Spleen (tissue), 11 donors: ENCODE measurements at regions not wholly inside any gene's neighbourhood (a gene's known extent, or its start where the extent isn't known, plus 50 kb on each side); places are given as distances from the start of the nearest gene placed in this dataset.

Experiments
- DNase-seq: peaks from one replicate; pipeline ENCODE4 v3.0.0-alpha.2; 2020
- H3K27ac ChIP-seq, 8 donors: fragments of 200-600 bp; sonication (generic) in 7 of 8; 1 replicate in 4 of 8; 2 replicates in 4 of 8; pipeline versions ENCODE4 v1.5.0 to v1.8.0; 2016 to 2021; ENCODE audit warnings: inconsistent platforms in 4 of 8, mild to moderate bottlenecking in 4 of 8, moderate library complexity in 1 of 8
- H3K27me3 ChIP-seq, 7 donors: fragments of 200-600 bp; sonication (generic) in 6 of 7; replicated peaks in 1 of 7; 1 replicate in 4 of 7; 2 replicates in 3 of 7; pipeline versions ENCODE4 v1.5.0 to v1.8.0; 2016 to 2021; ENCODE audit warnings: inconsistent platforms in 3 of 7, mild to moderate bottlenecking in 1 of 7
- H3K36me3 ChIP-seq, 6 donors: fragments of 200-600 bp; sonication (generic) in 5 of 6; 1 replicate in 4 of 6; 2 replicates in 2 of 6; pipeline versions ENCODE4 v1.5.0 to v1.8.0; 2016 to 2021; ENCODE audit warnings: inconsistent platforms in 2 of 6
- H3K4me1 ChIP-seq, 6 donors: fragments of 200-600 bp; sonication (generic) in 5 of 6; 1 replicate in 3 of 6; 2 replicates in 3 of 6; pipeline versions ENCODE4 v1.5.0 to v1.8.0; 2016 to 2021; ENCODE audit warnings: inconsistent platforms in 3 of 6
- H3K4me3 ChIP-seq, 8 donors: fragments of 200-600 bp; sonication (generic) in 7 of 8; 1 replicate in 4 of 8; 2 replicates in 4 of 8; pipeline versions ENCODE4 v1.5.0 to v1.8.0; 2016 to 2021; ENCODE audit warnings: inconsistent platforms in 4 of 8, mild to moderate bottlenecking in 4 of 8, moderate library complexity in 2 of 8
- H3K9me3 ChIP-seq, 8 donors: fragments of 200-600 bp; sonication (generic) in 7 of 8; 1 replicate in 4 of 8; 2 replicates in 4 of 8; pipeline versions ENCODE4 v1.5.0 to v1.8.0; 2016 to 2021; ENCODE audit warnings: inconsistent platforms in 4 of 8
- CTCF ChIP-seq, 11 experiments: fragments of 200-600 bp in 7 of 11; fragments of 450-650 bp in 4 of 11; sonication (generic) in 4 of 11; IDR thresholded peaks in 8 of 11; conservative IDR thresholded peaks in 3 of 11; 1 replicate in 7 of 11; 2 replicates in 4 of 11; pipeline versions ENCODE4 v1.4.0 to v1.8.0; 2016 to 2021; ENCODE audit warnings: antibody characterized with exemption in 11 of 11, inconsistent platforms in 4 of 11, mild to moderate bottlenecking in 1 of 11
- POLR2A ChIP-seq, 3 donors: fragments of 450-650 bp; IDR thresholded peaks; one replicate each; pipeline ENCODE4 v1.5.1; 2017; ENCODE audit warnings: antibody characterized with exemption in 3 of 3, mild to moderate bottlenecking in 1 of 3
- POLR2AphosphoS5 ChIP-seq, 3 donors: sonication (generic); formaldehyde crosslinking; IDR thresholded peaks; one replicate each; pipeline ENCODE4 v1.5.1; 2017; ENCODE audit warnings: antibody characterized with exemption in 3 of 3
- WGBS, 5 donors: extraction: QIAGEN DNeasy Blood & Tissue Kit in 3 of 5; methylation state at CpG; one replicate each; pipeline versions ENCODE4 v1.1.5 to v1.1.7; 2013 to 2018; 5-methylcytosine and 5-hydroxymethylcytosine counted together
- intact Hi-C: fragments of 100-400 bp; cut with DNase I; formaldehyde crosslinking; loops from one replicate; pipeline ENCODE4 v1.15.0; 2023; ENCODE audit warnings: low total_unique reads
- donor health status: healthy with polysubstance abuse.
- donor health status: DM: no; HTN: no; CAD: no; lungs with moderate emphysema.
- donor health status: DM: no; HTN: no; CAD: no.
- donor health status: Bipolar disorder and iron deficiency.
- donor health status: healthy.
- donor health status: DM: no; HTN: no; CAD: no.
- donor health status: DM: yes; HTN: yes; CAD: no.

DNA sequence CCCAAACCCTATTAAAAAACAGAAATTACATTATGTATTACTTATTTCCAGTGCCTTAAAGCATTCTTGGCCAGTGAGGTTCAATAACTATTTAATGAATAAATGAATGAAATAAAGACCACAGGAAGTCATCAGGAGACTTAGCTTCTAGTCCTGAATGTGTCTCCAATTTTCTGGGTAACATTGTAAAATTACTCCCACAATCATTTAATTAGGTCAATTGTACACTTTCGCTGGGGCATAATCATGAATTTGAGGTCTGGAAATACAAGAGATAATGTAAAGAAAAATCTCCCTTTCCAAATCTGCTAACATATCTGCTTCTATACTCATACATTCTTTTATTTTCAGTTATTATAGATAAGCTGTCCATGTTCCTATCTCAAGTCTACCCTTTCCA is 199.2 kb downstream of the TLR4 start:
- Histone ChIP-seq H3K36me3 (no peaks in the 10 kb centered on the region), H3K4me3 (no peak overlapping the region), H3K9me3 (no peaks in the 10 kb centered on the region), H3K27ac (no peak overlapping the region), H3K27me3 (no peaks in the 10 kb centered on the region), H3K4me1 (no peaks in the 10 kb centered on the region)
- no peak for DNase-seq
- intact Hi-C loops: loop anchor here (10.0 kb wide), 1 partner anchor 49 kb away; no protein-coding TSS in a partner anchor
- WGBS, 5 donors: 88 to 100% (median 91%) methylated on average over 1 of the region's 1 CpG
- TF ChIP-seq CTCF (IDR thresholded peaks at IDR 0.05 in 8 of 11, conservative IDR thresholded peaks at IDR 0.05 in 3 of 11) (no peak), POLR2A (IDR thresholded peaks at IDR 0.05) (no peak), POLR2AphosphoS5 (IDR thresholded peaks at IDR 0.05) (no peak)

DNA sequence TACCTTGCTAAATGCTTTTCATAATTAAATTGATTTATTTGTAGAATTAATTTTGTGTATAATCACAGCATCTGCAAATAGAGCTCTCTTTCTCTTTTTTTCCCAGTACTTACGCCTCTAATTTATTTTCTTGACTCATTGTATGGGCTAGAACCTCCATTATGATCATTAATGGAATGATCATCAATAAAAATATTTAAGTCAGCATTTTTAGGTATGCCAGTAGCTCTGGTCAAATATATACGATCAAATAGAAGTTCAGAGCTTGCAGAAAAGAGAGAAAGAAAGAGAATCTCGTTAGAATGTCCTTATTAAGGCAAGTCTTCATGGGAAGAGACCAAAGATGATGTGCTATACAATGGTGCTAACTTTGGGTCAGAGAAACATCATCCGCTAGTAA is 202.6 kb downstream of the TLR4 start:
- TF ChIP-seq POLR2A (IDR thresholded peaks at IDR 0.05) (no peak), CTCF (IDR thresholded peaks at IDR 0.05 in 8 of 11, conservative IDR thresholded peaks at IDR 0.05 in 3 of 11) (no peak), POLR2AphosphoS5 (IDR thresholded peaks at IDR 0.05) (no peak)
- WGBS, 5 donors: 60 to 76% (median 72%) methylated on average over 4 of the region's 4 CpGs
- Histone ChIP-seq H3K4me1 (no peaks in the 10 kb centered on the region), H3K36me3 (no peaks in the 10 kb centered on the region), H3K27ac (no peak overlapping the region), H3K27me3 (no peaks in the 10 kb centered on the region), H3K4me3 (no peak overlapping the region), H3K9me3 (peaks cover 3 to 25% (median 13%) of the 10 kb centered on the region in 8 donors)
- no peak for DNase-seq
- intact Hi-C loops: loop anchor here (10.0 kb wide), 1 partner anchor 52 kb away; no protein-coding TSS in a partner anchor

GRCh38 chr9:117907420-117907819 is 203.2 kb downstream of the TLR4 start:
- H3K4me3 ChIP-seq: no peak overlapping the region
- DNase-seq: no peak
- H3K4me1 ChIP-seq: no peaks in the 10 kb centered on the region
- H3K27me3 ChIP-seq: no peaks in the 10 kb centered on the region
- intact Hi-C loops: loop anchor here (10.0 kb wide), 1 partner anchor 53 kb away; no protein-coding TSS in a partner anchor
- no peaks in the 10 kb centered on the region for H3K36me3 ChIP-seq
- TF ChIP-seq POLR2AphosphoS5 (IDR thresholded peaks at IDR 0.05) (no peak), POLR2A (IDR thresholded peaks at IDR 0.05) (no peak), CTCF (IDR thresholded peaks at IDR 0.05 in 8 of 11, conservative IDR thresholded peaks at IDR 0.05 in 3 of 11) (no peak)
- H3K9me3 ChIP-seq: peaks cover 3 to 31% (median 20%) of the 10 kb centered on the region in 8 donors
- 26 to 54% (median 42%) methylated on average over 1 of the region's 1 CpG for WGBS, 5 donors
- no peak overlapping the region for H3K27ac ChIP-seq

DNA sequence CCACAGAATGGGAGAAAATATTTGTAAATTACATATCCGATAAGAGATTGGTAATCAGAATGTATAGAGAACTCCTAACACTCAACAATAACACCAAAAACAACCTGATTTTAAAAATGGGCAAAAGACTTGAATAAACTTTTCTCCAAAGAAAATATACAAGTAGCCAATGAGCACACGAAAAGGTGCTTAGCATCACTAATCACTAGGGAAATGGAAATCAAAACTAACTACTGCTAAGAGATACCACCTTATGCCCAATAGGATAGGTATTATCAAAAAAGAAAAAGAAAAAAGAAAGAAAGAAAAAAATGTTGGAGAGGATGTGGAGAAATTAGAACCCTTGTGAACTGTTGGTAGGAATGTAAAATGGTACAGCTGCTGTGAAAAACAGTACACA is 212.1 kb downstream of the TLR4 start:
- H3K27me3 ChIP-seq: no peaks in the 10 kb centered on the region
- 79 to 91% (median 85%) methylated on average over 2 of the region's 2 CpGs for WGBS, 5 donors
- no peak overlapping the region for H3K27ac ChIP-seq
- TF ChIP-seq POLR2AphosphoS5 (IDR thresholded peaks at IDR 0.05) (no peak), POLR2A (IDR thresholded peaks at IDR 0.05) (no peak), CTCF (IDR thresholded peaks at IDR 0.05 in 8 of 11, conservative IDR thresholded peaks at IDR 0.05 in 3 of 11) (no peak)
- H3K36me3 ChIP-seq: no peaks in the 10 kb centered on the region
- intact Hi-C loops: no loop called here
- no peak for DNase-seq
- peaks cover 3 to 17% (median 15%) of the 10 kb centered on the region in 8 donors for H3K9me3 ChIP-seq
- no peak overlapping the region for H3K4me3 ChIP-seq
- no peaks in the 10 kb centered on the region for H3K4me1 ChIP-seq
